Muscle layer of colon (tissue), 2 donors: ENCODE measurements at regions not wholly inside any gene's neighbourhood (a gene's known extent, or its start where the extent isn't known, plus 50 kb on each side); places are given as distances from the start of the nearest gene placed in this dataset.

Experiments
- H3K27ac ChIP-seq: one replicate; pipeline ENCODE4 v1.7.0; 2013; ENCODE audit warnings: low read depth, mild to moderate bottlenecking, low read length, moderate library complexity
- H3K27me3 ChIP-seq, 2 donors: one replicate each; pipeline ENCODE4 v1.7.0; 2013; ENCODE audit warnings: low read length in 2 of 2, mild to moderate bottlenecking in 2 of 2; ENCODE audit not compliant: insufficient read depth in 2 of 2, control insufficient read depth in 1 of 2
- H3K36me3 ChIP-seq: one replicate; pipeline ENCODE4 v1.7.0; 2013; ENCODE audit warnings: mild to moderate bottlenecking, low read length; ENCODE audit not compliant: insufficient read depth
- H3K4me1 ChIP-seq: one replicate; pipeline ENCODE4 v1.7.0; 2013; ENCODE audit warnings: mild to moderate bottlenecking, low read length; ENCODE audit not compliant: insufficient read depth
- H3K4me3 ChIP-seq, 2 donors: one replicate each; pipeline ENCODE4 v1.7.0; 2013; ENCODE audit warnings: low read length in 2 of 2, low read depth in 1 of 2, mild to moderate bottlenecking in 1 of 2, moderate library complexity in 1 of 2
- H3K9ac ChIP-seq: one replicate; pipeline ENCODE4 v1.7.0; 2013; ENCODE audit warnings: low read length
- H3K9me3 ChIP-seq: one replicate; pipeline ENCODE4 v1.7.0; 2013; ENCODE audit warnings: mild to moderate bottlenecking, low read length
- donor health status: abdominal sarcoma.
- donor health status: Adenocarcinoma of cecum.

DNA sequence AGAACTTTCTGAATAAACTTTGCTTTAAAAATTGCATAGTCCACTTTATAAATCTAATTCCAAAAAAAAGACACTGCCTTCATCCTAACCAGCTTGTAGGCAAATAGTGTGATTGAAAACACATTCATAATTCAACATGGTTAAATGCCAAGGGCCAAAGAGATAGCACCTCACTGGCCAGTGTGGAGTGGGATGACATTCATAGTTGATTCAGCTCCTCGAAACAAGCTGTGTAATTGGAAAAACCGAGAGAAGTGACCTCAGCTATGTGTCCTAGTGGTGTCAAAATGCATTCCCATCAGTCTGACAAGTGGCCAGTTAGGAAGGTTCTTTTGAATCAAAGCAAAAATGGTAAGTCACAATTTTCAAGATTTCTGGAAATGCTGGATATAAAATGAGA, 1068.5 kb upstream of the CELF4 start:
- H3K9me3 ChIP-seq, result no peaks in the 10 kb centered on the region
- H3K4me3 ChIP-seq, result no peak overlapping the region
- H3K9ac ChIP-seq, result no peak overlapping the region
- H3K27me3 ChIP-seq, result no peaks in the 10 kb centered on the region
- no peak overlapping the region for H3K27ac ChIP-seq
- no peaks in the 10 kb centered on the region for H3K36me3 ChIP-seq
- H3K4me1 ChIP-seq, result no peaks in the 10 kb centered on the region

GRCh38 chr18:38633333-38633732, 1067.7 kb upstream of the CELF4 start:
- Histone ChIP-seq H3K9me3 (no peaks in the 10 kb centered on the region), H3K9ac (no peak overlapping the region), H3K36me3 (no peaks in the 10 kb centered on the region), H3K4me1 (no peaks in the 10 kb centered on the region), H3K27ac (no peak overlapping the region), H3K4me3 (no peak overlapping the region), H3K27me3 (no peaks in the 10 kb centered on the region)

GRCh38 chr18:38619129-38619528, 1053.5 kb upstream of the CELF4 start:
- Histone ChIP-seq H3K9ac (no peak overlapping the region), H3K27me3 (no peaks in the 10 kb centered on the region), H3K36me3 (no peaks in the 10 kb centered on the region), H3K4me3 (no peak overlapping the region), H3K4me1 (no peaks in the 10 kb centered on the region), H3K27ac (no peak overlapping the region), H3K9me3 (no peaks in the 10 kb centered on the region)

DNA sequence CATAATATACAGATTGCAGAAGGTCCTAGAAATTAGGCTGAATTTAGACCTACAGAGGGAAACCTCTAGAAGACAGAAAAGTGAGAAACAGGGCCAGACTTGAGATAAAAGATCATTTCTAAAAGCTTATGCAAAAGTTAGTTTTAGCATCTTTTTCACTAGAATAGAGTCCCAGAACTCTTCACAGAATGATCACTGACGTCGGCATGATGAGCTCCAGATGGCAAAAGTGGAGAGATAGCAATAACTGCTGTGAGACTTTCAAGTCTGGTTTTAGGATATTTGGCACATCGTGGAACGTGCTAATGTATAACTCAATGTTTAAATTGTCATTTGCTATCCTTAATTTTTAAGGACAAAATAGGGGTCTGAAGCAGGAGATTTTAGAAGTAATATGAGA, 1050.7 kb upstream of the CELF4 start:
- Histone ChIP-seq H3K27ac (no peak overlapping the region), H3K4me1 (no peaks in the 10 kb centered on the region), H3K27me3 (no peaks in the 10 kb centered on the region), H3K9ac (no peak overlapping the region), H3K36me3 (no peaks in the 10 kb centered on the region), H3K4me3 (no peak overlapping the region), H3K9me3 (no peaks in the 10 kb centered on the region)

DNA sequence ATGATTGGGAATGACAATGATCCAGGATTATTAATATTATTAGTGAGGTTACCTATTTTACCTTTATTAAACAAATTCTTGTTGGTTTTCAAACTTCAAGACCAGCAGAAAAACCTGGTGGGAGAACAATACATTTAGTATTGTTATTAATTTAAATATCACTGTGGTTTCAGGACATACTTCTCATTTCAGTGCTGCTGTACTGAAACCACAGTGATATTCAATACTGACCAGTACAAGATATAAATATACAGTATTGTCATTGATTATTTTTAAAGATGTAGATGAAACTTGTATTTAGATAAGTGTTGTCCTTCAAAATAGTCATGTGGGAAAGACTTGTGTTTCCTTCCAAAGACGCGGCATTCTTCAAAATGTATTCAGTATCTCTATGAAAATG, 1047.3 kb upstream of the CELF4 start:
- Histone ChIP-seq H3K27ac (no peak overlapping the region), H3K4me1 (no peaks in the 10 kb centered on the region), H3K27me3 (no peaks in the 10 kb centered on the region), H3K9me3 (no peaks in the 10 kb centered on the region), H3K36me3 (no peaks in the 10 kb centered on the region), H3K4me3 (no peak overlapping the region), H3K9ac (no peak overlapping the region)

GRCh38 chr18:38611036-38611964, 1045.7 kb upstream of the CELF4 start:
- H3K9me3 ChIP-seq, result no peaks in the 10 kb centered on the region
- no peaks in the 10 kb centered on the region for H3K36me3 ChIP-seq
- no peaks in the 10 kb centered on the region for H3K27me3 ChIP-seq
- H3K4me1 ChIP-seq, result no peaks in the 10 kb centered on the region
- H3K27ac ChIP-seq, result no peak overlapping the region
- no peak overlapping the region for H3K4me3 ChIP-seq
- H3K9ac ChIP-seq, result no peak overlapping the region

DNA sequence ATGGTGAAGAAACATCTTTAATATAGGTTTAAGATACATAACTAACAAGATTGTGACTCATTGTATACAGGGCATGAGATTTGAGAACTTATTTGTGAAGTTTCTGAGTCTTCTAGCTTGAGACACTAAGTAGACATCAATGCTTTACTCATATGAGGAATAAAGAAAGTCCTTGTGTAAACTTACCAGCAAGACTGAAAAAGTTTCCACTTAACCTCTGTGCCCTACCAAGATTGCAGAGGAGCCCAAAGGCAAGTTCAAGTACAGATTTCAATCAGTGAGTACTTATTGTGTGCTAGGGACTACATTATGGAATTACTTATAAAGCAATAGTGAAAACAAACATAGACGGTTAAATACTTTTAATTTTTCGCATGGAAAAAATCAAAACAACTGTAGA, 1041.2 kb upstream of the CELF4 start:
- H3K27me3 ChIP-seq, result no peaks in the 10 kb centered on the region
- H3K36me3 ChIP-seq, result no peaks in the 10 kb centered on the region
- no peaks in the 10 kb centered on the region for H3K9me3 ChIP-seq
- no peaks in the 10 kb centered on the region for H3K4me1 ChIP-seq
- H3K4me3 ChIP-seq, result no peak overlapping the region
- no peak overlapping the region for H3K9ac ChIP-seq
- H3K27ac ChIP-seq, result no peak overlapping the region

GRCh38 chr18:38602341-38602740, 1036.7 kb upstream of the CELF4 start:
- Histone ChIP-seq H3K27me3 (no peaks in the 10 kb centered on the region), H3K27ac (no peak overlapping the region), H3K9ac (no peak overlapping the region), H3K9me3 (no peaks in the 10 kb centered on the region), H3K4me1 (no peaks in the 10 kb centered on the region), H3K4me3 (no peak overlapping the region), H3K36me3 (no peaks in the 10 kb centered on the region)

GRCh38 chr18:38587571-38587970, 1022.0 kb upstream of the CELF4 start:
- Histone ChIP-seq H3K27me3 (no peaks in the 10 kb centered on the region), H3K4me3 (no peak overlapping the region), H3K9me3 (no peaks in the 10 kb centered on the region), H3K9ac (no peak overlapping the region), H3K36me3 (no peaks in the 10 kb centered on the region), H3K27ac (no peak overlapping the region), H3K4me1 (no peaks in the 10 kb centered on the region)

DNA sequence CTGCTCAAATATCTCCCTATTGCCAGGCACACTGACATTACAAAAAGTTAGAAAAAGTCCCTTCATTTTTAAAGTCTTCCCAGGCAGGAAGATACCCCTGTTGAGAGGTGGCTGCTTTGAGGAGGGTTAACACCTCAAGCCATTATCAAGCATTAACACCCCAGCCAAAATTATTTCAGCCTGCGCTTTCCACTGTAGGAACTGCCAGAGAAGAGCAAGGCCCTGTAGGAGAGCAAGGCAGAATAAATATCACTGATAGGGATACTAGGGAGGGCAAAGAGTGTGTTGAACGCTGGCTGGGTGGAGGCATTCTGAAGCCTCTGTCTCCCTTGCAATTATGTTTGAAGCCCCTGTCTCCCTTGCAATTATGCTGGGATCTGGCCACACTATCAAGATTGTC, 1020.7 kb upstream of the CELF4 start:
- Histone ChIP-seq H3K27me3 (no peaks in the 10 kb centered on the region), H3K9ac (no peak overlapping the region), H3K27ac (no peak overlapping the region), H3K4me1 (no peaks in the 10 kb centered on the region), H3K4me3 (no peak overlapping the region), H3K9me3 (no peaks in the 10 kb centered on the region), H3K36me3 (no peaks in the 10 kb centered on the region)

GRCh38 chr18:38579764-38580163, 1014.2 kb upstream of the CELF4 start:
- Histone ChIP-seq H3K27me3 (no peaks in the 10 kb centered on the region), H3K4me3 (no peak overlapping the region), H3K4me1 (no peaks in the 10 kb centered on the region), H3K9ac (no peak overlapping the region), H3K27ac (no peak overlapping the region), H3K36me3 (no peaks in the 10 kb centered on the region), H3K9me3 (no peaks in the 10 kb centered on the region)

- no peaks in the 10 kb centered on the region for H3K36me3 ChIP-seq
- no peak overlapping the region for H3K4me3 ChIP-seq
- no peak overlapping the region for H3K27ac ChIP-seq
- no peaks in the 10 kb centered on the region for H3K4me1 ChIP-seq
- no peaks in the 10 kb centered on the region for H3K9me3 ChIP-seq
- no peaks in the 10 kb centered on the region for H3K27me3 ChIP-seq
- H3K9ac ChIP-seq, result no peak overlapping the region
These were observed 1011.3 kb upstream of the CELF4 start for GRCh38 chr18:38576916-38577315.
